Fibroblast of lung (primary cell): ENCODE measurements at regions not wholly inside any gene's neighbourhood (a gene's known extent, or its start where the extent isn't known, plus 50 kb on each side); places are given as distances from the start of the nearest gene placed in this dataset.
A peak's percentile ranks its signal among the peaks of the same experiment; 100 is the strongest.

ENCODE experiments used
- DNase-seq, 2 donors: peaks; one replicate each; pipeline versions ENCODE4 v3.0.0 to v3.0.0-alpha.2; 2010; ENCODE audit warnings: low read depth in 2 of 2
- H2AFZ ChIP-seq: 2 replicates; pipeline ENCODE4 v1.5.1; 2012; ENCODE audit warnings: low read length, control low read depth, inconsistent platforms
- H3K27ac ChIP-seq: 2 replicates; pipeline ENCODE4 v1.5.1; 2011; ENCODE audit warnings: low read length, control low read depth; ENCODE audit not compliant: insufficient read depth
- H3K27me3 ChIP-seq: 2 replicates; pipeline ENCODE4 v1.5.1; 2011; ENCODE audit warnings: mild to moderate bottlenecking, low read length; ENCODE audit not compliant: control insufficient read depth, insufficient read depth
- H3K36me3 ChIP-seq: 2 replicates; pipeline ENCODE4 v1.5.1; 2011; ENCODE audit warnings: low read length; ENCODE audit not compliant: control insufficient read depth, insufficient read depth
- H3K4me1 ChIP-seq: 2 replicates; pipeline ENCODE4 v1.5.1; 2011; ENCODE audit warnings: low read length; ENCODE audit not compliant: control insufficient read depth, insufficient read depth; ENCODE audit errors: extremely low read depth
- H3K4me2 ChIP-seq: 2 replicates; pipeline ENCODE4 v1.5.1; 2011; ENCODE audit warnings: low read length, control low read depth; ENCODE audit not compliant: insufficient read depth; ENCODE audit errors: extremely low read depth
- H3K4me3 ChIP-seq, 4 experiments: fragments of 200-600 bp in 1 of 4; sonication (generic) in 1 of 4; replicated peaks in 1 of 4; 2 replicates each; pipeline ENCODE4 v1.5.1; 2011 to 2016; ENCODE audit warnings: low read length in 4 of 4, low read depth in 3 of 4, mild to moderate bottlenecking in 3 of 4, control low read depth in 2 of 4, inconsistent platforms in 1 of 4, mixed read lengths in 1 of 4; ENCODE audit not compliant: insufficient read depth in 1 of 4; ENCODE audit errors: control extremely low read depth in 1 of 4
- H3K79me2 ChIP-seq: 2 replicates; pipeline ENCODE4 v1.5.1; 2012; ENCODE audit warnings: mild to moderate bottlenecking, low read length, inconsistent platforms; ENCODE audit not compliant: control insufficient read depth, insufficient read depth
- H3K9ac ChIP-seq: 2 replicates; pipeline ENCODE4 v1.5.1; 2011; ENCODE audit warnings: mild to moderate bottlenecking, low read length, control low read depth; ENCODE audit not compliant: insufficient read depth
- H3K9me3 ChIP-seq: 2 replicates; pipeline ENCODE4 v1.5.1; 2012; ENCODE audit warnings: low read depth, low read length; ENCODE audit not compliant: control insufficient read depth, insufficient read depth
- H4K20me1 ChIP-seq: 2 replicates; pipeline ENCODE4 v1.5.1; 2011; ENCODE audit warnings: low read length; ENCODE audit not compliant: control insufficient read depth, insufficient read depth; ENCODE audit errors: extremely low read depth
- CTCF ChIP-seq, 2 donors: IDR thresholded peaks in 1 of 2; conservative IDR thresholded peaks in 1 of 2; 1 replicate in 1 of 2; 2 replicates in 1 of 2; pipeline ENCODE4 v1.5.1; 2011 to 2012; ENCODE audit warnings: low read length in 2 of 2, control low read depth in 1 of 2, inconsistent platforms in 1 of 2, low read depth in 1 of 2, mild to moderate bottlenecking in 1 of 2
- EZH2 ChIP-seq: IDR thresholded peaks from 2 replicates; pipeline ENCODE4 v1.5.1; 2012; ENCODE audit warnings: low read length, control low read depth, mild to moderate bottlenecking; ENCODE audit errors: missing control alignments

GRCh38 chr3:82067420-82067819 lies 306.0 kb upstream of the GBE1 start:
- H3K9me3 ChIP-seq = no peaks in the 10 kb centered on the region
- H3K4me2 ChIP-seq = no peak overlapping the region
- H3K9ac ChIP-seq = no peak overlapping the region
- H3K27ac ChIP-seq = no peak overlapping the region
- no peak for DNase-seq
- H3K4me1 ChIP-seq = no peaks in the 10 kb centered on the region
- H2AFZ ChIP-seq = no peak overlapping the region
- TF ChIP-seq EZH2 (no peak), CTCF (conservative IDR thresholded peaks at IDR 0.05 in 1 of 2, IDR thresholded peaks at IDR 0.05 in 1 of 2; ENCODE audit: low read depth in 1 of 2, low read length in 2 of 2) (no peak)
- H3K27me3 ChIP-seq = no peaks in the 10 kb centered on the region
- H3K36me3 ChIP-seq = no peaks in the 10 kb centered on the region
- no peaks in the 10 kb centered on the region for H4K20me1 ChIP-seq
- H3K4me3 ChIP-seq = no peak overlapping the region
- H3K79me2 ChIP-seq = no peaks in the 10 kb centered on the region

DNA sequence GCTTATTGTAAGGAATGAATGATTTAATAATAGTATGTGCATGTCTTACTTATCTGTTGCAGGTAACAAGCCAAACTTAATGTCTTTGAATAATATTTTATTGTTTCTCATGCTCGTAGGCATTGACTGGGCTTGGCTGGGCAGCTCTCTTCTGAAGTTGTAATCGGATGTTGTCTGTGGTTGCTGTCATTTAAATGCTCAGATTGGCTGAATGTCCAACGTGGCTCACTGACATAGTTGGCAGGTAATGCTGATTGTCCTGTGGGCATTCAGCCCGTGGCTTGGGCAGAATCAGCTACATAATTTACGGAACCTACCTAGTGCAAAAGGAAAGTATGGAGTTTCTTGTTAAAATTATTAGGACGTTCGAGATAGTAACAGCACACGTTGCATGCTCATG lies 297.4 kb upstream of the GBE1 start:
- H3K27me3 ChIP-seq = no peaks in the 10 kb centered on the region
- DNase-seq = no peak
- H3K9me3 ChIP-seq = no peaks in the 10 kb centered on the region
- no peak overlapping the region for H3K4me3 ChIP-seq
- H3K9ac ChIP-seq = no peak overlapping the region
- H3K36me3 ChIP-seq = no peaks in the 10 kb centered on the region
- H3K79me2 ChIP-seq = no peaks in the 10 kb centered on the region
- no peak overlapping the region for H2AFZ ChIP-seq
- no peaks in the 10 kb centered on the region for H4K20me1 ChIP-seq
- H3K27ac ChIP-seq = no peak overlapping the region
- no peaks in the 10 kb centered on the region for H3K4me1 ChIP-seq
- TF ChIP-seq CTCF (conservative IDR thresholded peaks at IDR 0.05 in 1 of 2, IDR thresholded peaks at IDR 0.05 in 1 of 2; ENCODE audit: low read depth in 1 of 2, low read length in 2 of 2) (no peak), EZH2 (no peak)
- H3K4me2 ChIP-seq = no peak overlapping the region

- no peaks in the 10 kb centered on the region for H3K36me3 ChIP-seq
- no peaks in the 10 kb centered on the region for H4K20me1 ChIP-seq
- DNase-seq = peak in 1 of 2 donors; percentile 74
- H3K9me3 ChIP-seq = no peaks in the 10 kb centered on the region
- H3K27me3 ChIP-seq = no peaks in the 10 kb centered on the region
- H3K4me2 ChIP-seq = no peak overlapping the region
- H3K4me1 ChIP-seq = no peaks in the 10 kb centered on the region
- H3K4me3 ChIP-seq = no peak overlapping the region
- no peak overlapping the region for H2AFZ ChIP-seq
- H3K9ac ChIP-seq = no peak overlapping the region
- no peaks in the 10 kb centered on the region for H3K79me2 ChIP-seq
- TF ChIP-seq CTCF (conservative IDR thresholded peaks at IDR 0.05 in 1 of 2, IDR thresholded peaks at IDR 0.05 in 1 of 2; ENCODE audit: low read depth in 1 of 2, low read length in 2 of 2) (no peak), EZH2 (no peak)
- H3K27ac ChIP-seq = no peak overlapping the region
Observed at GRCh38 chr3:82055792-82056191, 294.3 kb upstream of the GBE1 start.
